ENCODE measurements at regions not wholly inside any gene's neighbourhood (a gene's known extent, or its start where the extent isn't known, plus 50 kb on each side); places are given as distances from the start of the nearest gene placed in this dataset.

DNA sequence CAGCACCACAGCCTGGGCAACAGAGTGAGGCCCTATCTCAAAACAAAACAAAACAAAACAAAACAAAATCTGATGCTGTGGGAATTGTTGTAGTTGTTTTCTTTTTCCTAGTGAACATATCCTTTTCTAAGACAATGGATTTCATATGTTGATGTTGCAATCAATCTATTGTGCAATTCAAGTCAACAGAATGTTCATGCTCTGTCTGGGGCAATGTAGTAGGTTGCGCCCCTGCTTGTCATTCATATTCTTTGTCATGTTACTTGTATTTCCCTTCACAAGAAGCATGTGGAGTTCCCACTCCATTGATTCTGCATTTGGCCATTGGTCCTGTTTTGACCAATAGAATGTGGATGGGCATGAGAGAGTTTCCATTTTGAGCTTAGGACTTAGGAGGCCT, 223.9 kb downstream of the DUSP10 start:
- TF ChIP-seq EZH2 (IDR thresholded peaks at IDR 0.05; ENCODE audit: borderline replicate concordance, low read depth, low read length, severe bottlenecking): no peak
- no peak for TF ChIP-seq POLR2AphosphoS5 (IDR thresholded peaks at IDR 0.05; ENCODE audit: insufficient read depth, low read depth, low read length)
- no peak for TF ChIP-seq POLR2A (IDR thresholded peaks at IDR 0.05; ENCODE audit: low read depth, low read length)
- TF ChIP-seq, protein P1, sequence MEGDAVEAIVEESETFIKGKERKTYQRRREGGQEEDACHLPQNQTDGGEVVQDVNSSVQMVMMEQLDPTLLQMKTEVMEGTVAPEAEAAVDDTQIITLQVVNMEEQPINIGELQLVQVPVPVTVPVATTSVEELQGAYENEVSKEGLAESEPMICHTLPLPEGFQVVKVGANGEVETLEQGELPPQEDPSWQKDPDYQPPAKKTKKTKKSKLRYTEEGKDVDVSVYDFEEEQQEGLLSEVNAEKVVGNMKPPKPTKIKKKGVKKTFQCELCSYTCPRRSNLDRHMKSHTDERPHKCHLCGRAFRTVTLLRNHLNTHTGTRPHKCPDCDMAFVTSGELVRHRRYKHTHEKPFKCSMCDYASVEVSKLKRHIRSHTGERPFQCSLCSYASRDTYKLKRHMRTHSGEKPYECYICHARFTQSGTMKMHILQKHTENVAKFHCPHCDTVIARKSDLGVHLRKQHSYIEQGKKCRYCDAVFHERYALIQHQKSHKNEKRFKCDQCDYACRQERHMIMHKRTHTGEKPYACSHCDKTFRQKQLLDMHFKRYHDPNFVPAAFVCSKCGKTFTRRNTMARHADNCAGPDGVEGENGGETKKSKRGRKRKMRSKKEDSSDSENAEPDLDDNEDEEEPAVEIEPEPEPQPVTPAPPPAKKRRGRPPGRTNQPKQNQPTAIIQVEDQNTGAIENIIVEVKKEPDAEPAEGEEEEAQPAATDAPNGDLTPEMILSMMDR (IDR thresholded peaks at IDR 0.05; ENCODE audit: extremely low read depth in 1 of 2, insufficient read depth in 1 of 2, low read depth in 1 of 2, low read length in 2 of 2): no peak
- TF ChIP-seq JUN (IDR thresholded peaks at IDR 0.05; ENCODE audit: borderline replicate concordance, insufficient read depth, insufficient read length, low read depth): no peak
- TF ChIP-seq, protein P2, sequence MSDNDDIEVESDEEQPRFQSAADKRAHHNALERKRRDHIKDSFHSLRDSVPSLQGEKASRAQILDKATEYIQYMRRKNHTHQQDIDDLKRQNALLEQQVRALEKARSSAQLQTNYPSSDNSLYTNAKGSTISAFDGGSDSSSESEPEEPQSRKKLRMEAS (IDR thresholded peaks at IDR 0.05; ENCODE audit: insufficient read depth, insufficient read length): no peak
